GM19372 (cell line): ENCODE measurements at regions not wholly inside any gene's neighbourhood (a gene's known extent, or its start where the extent isn't known, plus 50 kb on each side); places are given as distances from the start of the nearest gene placed in this dataset.
"Not testable (repeated sequence)": the region's sequence is repeated elsewhere in the genome, so short reads cannot be mapped to it uniquely, and the experiment has no call there.

Experiments used
- ATAC-seq: cut with Tn5 transposase; IDR thresholded peaks from one replicate; pipeline ENCODE4 v1.9.1; 2021; ENCODE audit warnings: mild to moderate bottlenecking, low read depth, moderate library complexity; ENCODE audit not compliant: unreplicated experiment

- ATAC-seq: no peak
Observed at GRCh38 chr6:113006494-113006893, 659.4 kb downstream of the RFPL4B start.

DNA sequence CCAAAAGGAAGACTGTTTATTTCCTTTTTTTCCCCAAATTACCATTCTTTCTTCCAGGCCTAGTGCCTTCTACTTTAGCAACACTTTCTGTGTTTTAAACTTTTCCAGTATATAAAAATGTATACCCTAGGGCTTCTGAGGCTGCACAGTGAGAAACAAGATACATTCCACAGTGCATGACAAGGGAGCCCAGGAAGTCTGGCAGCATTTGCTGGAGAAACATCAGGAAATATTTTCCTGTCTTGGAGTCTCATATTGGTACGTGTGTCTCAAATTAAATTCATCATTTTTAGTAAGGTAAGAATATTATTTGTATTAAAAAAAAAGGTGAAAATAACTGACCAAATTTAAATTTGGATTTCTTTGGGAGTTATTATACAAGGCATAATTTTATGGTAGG lies 662.6 kb downstream of the RFPL4B start:
- no peak for ATAC-seq

DNA sequence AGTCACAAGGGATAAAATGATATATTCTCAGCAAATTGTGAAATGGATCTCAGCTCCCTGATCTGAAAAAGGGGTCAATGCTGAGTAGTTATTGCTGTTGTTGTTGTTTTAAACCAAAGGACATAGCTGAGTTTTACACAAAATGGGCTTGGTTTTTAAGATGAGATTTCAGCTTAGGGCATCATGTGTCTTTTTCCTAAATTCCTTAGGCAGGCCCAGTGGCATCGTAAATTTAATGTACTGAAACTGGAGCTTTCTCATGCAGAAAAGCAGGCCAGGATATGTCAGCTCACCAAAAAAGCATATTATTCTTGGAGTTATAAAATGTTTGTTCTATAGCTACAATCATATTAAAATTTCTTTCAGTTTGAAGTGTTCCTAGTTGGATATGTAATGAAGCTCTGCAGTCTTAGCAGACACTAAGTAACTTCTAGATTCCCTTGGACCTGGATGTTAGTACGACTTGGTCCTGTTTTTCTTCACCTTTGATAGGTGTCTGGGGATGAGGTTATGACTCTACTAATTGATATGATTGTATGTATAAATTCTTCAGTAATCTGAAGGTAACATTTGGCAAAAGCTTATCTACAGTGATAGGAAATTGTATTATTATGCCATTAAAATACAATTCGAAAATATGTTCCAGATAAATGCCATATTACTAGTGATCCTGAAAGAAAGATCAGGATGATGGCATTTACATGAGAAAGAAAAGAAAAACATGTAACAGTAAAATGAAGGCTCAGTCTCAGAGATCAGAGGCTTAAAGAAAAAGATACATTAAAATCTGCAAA lies 663.3 kb downstream of the RFPL4B start:
- ATAC-seq: no peak

DNA sequence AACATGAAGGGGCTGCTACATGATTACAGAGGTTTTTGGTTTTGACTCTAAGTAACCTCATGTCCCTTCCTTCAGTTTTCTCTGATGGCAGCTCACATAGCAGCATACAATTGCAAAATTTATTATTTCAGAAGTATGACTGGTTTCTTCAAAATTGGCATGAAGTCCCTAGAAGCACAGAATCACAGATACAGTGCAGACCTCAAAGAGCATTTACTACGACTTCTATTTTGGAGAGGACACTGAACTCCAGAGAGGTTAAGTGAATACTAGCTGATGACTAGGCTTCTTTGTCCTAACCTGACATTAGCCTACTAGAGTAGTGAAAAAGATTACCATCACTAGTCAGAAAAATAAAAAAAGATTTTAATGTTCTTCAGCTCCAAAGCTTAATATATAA lies 664.3 kb downstream of the RFPL4B start:
- ATAC-seq: no peak

DNA sequence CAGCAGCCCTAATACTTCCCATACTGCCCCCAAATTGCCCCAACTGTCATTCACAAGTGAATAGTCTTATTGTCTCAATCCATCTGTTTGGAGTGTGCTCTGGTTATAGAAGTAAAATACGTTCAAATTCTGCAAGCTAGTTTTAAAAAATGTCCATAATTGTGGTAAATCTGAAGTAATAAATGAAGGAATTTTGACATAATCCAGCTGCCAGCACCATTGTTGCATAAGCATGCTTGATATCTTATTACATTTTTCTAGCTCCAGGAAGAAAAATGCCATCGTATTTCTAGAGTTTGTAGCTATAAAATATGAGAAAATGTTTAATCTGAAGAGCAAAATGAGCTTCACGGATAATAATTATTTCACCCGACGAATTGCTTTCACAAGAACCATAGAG lies 664.7 kb downstream of the RFPL4B start:
- ATAC-seq: no peak

DNA sequence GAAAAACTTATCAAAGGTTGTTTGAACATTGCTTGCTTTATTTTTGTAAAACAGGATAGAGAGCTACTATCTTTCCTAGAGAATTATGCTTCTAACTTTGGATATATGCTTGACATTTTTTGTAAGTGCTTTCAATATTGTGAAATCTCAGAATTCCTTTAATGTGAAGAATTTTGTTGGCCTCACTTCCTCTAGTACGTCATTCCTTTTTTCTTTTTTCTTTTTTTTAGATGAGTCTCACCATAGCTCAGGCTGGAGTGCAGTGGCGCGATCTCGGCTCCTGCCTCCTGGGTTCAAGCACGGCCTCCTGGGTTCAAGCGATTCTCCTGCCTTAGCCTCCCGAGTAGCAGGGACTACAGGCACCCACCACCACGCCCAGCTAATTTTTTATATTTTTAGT lies 668.1 kb downstream of the RFPL4B start:
- no peak for ATAC-seq

- no peak for ATAC-seq
Observed at GRCh38 chr6:113017353-113017752, 670.2 kb downstream of the RFPL4B start.

GRCh38 chr6:113018351-113019151 lies 671.4 kb downstream of the RFPL4B start:
- ATAC-seq: no peak

- ATAC-seq: no peak
Observed at GRCh38 chr6:113019176-113019575, 672.0 kb downstream of the RFPL4B start.

GRCh38 chr6:113027780-113028179 lies 680.6 kb downstream of the RFPL4B start:
- ATAC-seq: no peak

- not testable (repeated sequence) for ATAC-seq
Observed at GRCh38 chr6:113029161-113029560, 682.0 kb downstream of the RFPL4B start.

DNA sequence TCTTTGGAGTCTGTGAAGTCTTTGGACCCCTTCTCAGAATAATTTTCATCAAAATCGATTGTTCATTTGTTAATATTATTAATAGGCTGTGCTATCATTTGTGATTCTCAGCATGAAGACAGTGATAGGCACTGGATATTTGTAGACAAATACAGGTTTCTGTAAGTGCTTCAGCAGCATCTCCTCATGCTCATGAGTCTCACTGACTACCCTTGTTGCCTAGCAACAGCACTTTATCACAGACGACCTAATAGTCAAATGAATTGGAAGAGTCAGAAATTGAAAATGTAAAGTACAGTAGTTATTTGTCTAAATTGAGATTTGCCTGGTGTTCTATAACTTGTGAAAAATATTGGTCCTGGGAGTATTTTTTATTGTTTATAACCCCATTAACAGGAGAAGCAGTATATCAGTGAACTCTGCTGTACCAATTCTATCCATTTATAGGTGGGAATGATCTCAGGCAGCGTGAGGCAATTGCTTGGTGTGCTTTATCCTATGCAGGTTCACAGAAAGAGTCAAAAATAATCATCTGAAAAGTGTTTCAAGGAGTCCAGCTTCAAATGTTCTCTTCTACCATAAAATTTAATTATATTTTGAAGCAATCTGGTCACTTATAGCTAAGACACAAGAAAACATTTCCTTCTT lies 684.6 kb downstream of the RFPL4B start:
- ATAC-seq: no peak

DNA sequence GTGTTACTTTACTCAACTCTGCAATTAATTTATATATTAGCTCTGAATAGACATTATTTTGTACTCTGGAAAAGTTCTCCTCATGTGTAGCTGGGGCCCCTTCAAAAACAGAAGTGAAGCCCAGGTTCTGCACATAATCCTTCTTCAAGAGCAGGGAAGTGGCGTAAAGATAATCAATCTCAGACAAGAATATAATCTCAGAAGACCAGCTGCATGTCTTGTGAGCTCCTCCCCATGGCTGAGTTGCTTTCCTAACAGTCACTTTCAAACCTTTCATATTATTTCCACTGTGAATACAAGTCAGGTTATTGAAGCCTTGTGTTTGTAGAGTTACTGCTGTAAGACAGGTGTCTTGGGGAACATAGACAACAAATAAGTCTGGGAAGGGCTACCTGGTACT lies 691.9 kb downstream of the RFPL4B start:
- no peak for ATAC-seq

DNA sequence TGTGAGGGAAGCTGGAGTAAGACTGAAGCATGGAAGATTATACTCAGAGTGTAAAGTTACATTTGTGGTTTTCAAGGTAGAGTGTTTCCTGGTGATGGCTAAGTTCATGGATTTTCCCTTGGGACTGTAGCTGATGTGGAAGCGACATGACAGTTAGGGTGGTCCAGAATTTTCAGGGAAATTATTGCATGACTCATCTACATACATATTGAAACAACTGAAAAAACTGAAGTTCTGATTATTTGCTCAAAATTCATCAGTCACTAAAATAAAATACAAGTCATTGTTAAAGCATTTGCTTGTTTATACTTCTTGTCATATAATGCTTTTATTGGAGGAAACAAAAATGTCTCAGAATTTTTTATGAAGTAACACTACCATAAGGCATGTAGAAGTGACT lies 700.0 kb downstream of the RFPL4B start:
- no peak for ATAC-seq

DNA sequence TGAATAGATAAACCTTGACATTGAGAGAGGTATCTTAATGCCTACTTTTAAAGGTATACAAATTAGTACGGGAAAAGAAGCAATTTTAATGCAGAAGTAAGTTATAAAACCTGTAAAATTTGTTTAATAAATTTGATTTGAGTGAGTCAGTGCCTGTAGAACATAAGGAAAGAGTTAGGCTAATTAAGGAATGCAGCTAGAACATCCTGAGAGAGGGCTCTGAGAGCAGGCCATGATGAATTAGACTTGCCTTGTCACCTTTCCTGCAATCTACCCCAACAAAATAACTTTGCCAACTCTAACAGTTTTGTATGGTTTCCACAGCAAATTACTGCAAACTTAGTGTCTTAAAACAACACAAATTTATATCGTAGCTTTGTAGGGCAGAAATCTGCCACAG lies 700.8 kb downstream of the RFPL4B start:
- ATAC-seq: no peak

DNA sequence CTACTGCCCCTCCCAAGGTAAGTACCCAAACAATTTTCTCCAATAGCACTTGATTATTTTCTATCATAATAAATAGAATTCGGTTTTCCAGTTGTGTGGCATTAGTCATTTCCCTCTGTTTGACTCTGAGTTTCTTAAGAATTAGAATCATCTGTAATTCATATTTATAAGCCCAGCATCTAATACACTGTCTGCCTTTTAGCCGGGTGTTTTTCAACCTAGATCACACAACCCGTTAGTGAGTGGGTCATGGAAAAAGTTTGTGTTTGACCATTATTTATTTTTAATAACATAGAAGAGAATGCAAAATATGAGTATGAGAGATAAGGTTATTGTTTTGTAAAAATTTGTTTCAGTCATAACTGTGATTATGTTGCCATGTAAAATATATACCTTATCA lies 701.6 kb downstream of the RFPL4B start:
- ATAC-seq: no peak

DNA sequence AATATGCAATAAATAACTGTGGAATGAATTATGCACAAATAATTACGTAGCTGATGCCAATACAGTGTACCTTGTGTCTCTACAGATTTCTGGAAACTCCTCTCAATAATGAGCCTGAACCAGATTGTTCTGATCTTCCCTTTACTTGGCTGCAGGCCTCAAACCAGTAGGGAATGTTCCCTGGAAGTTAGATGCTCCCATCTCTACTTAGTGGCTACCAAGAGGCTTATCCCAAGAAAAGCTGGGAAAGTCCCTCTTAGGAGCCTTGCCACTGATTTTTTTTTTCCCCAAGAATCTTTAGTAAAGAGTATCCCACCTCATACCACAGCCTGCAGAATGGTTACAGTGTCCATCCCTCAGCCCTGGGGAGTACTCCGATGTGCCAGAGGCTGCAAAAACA lies 702.1 kb downstream of the RFPL4B start:
- no peak for ATAC-seq

DNA sequence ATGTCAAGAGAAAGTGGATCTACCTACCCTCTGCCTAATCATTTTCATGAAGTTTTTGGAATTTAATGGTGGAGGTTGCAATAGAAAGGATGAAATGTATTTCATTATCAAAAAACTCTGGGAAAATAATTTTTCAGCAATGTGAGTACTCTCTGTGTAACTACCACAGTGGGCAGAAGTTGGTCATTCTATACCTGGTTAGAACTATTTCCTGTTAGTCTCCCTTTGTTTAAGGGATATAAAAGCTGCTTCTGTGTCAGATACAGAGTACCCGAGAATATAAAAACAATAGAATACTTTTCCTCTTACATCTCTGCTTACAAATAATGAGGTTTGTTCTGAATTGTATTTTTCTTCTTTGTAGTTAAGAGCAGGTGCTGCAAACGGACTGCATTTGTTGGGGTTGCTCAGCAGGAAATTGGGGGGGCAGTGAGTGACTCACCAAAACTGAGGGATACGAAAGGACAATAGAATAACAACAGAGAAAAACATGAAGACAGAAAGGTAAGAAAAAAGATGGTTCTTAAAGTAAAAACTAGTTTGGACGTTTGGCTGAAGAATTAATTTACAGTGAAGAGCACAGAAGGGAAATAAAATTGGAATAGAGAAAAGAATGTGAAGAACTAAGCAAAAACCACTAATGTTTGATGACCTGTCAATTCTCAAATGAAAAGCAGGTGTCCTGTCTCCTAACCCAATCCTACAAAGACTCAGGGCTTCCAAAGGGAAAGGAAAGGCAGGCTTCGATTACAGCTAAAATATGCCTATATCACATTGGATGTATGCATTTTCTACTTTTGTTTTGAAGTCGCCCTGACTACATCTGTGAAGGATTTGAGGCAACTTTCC lies 703.1 kb downstream of the RFPL4B start:
- no peak for ATAC-seq

- ATAC-seq: no peak
Observed at GRCh38 chr6:113050979-113051378, 703.8 kb downstream of the RFPL4B start.

DNA sequence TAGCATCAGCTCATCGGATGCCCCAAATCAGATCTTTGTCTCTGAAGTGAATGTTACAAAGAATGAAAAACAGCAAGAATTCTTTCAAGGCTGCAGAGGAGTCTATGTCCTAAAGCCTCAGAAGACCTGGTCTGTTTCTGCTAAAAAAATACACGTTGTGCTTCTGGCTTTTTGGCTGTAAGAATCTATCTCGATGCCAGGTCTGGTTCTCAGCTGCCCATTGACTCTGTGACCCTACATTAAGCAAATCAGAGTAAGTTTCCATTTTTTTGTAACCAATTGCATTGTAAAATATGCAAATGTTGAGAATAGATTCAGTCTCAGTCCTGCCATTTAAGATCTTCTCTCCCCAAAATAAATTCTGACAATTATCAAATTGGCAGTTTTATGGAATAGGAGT lies 705.4 kb downstream of the RFPL4B start:
- ATAC-seq: no peak

GRCh38 chr6:113055061-113055460 lies 707.9 kb downstream of the RFPL4B start:
- no peak for ATAC-seq
